ENCODE measurements at regions not wholly inside any gene's neighbourhood (a gene's known extent, or its start where the extent isn't known, plus 50 kb on each side); places are given as distances from the start of the nearest gene placed in this dataset.

DNA sequence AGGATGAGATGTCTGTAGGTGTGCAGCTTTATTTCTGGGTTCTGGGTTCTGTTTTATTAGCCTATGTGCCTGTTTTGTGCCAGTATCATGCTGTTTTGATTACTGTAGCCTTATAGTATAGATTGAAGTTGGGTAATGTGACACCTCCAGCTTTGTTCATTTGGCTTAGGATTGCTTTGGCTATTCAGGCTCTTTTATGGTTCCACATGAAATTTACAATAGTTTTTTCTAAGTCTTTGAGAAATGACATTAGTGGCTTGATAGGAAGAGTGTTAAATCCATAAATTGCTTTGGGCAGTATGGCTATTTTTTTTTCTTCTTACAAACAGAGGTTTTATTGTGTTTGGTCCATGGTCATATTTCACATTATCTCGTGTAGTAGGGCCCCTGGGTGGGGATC, 285.8 kb upstream of the GADL1 start:
- TF ChIP-seq, protein P1, sequence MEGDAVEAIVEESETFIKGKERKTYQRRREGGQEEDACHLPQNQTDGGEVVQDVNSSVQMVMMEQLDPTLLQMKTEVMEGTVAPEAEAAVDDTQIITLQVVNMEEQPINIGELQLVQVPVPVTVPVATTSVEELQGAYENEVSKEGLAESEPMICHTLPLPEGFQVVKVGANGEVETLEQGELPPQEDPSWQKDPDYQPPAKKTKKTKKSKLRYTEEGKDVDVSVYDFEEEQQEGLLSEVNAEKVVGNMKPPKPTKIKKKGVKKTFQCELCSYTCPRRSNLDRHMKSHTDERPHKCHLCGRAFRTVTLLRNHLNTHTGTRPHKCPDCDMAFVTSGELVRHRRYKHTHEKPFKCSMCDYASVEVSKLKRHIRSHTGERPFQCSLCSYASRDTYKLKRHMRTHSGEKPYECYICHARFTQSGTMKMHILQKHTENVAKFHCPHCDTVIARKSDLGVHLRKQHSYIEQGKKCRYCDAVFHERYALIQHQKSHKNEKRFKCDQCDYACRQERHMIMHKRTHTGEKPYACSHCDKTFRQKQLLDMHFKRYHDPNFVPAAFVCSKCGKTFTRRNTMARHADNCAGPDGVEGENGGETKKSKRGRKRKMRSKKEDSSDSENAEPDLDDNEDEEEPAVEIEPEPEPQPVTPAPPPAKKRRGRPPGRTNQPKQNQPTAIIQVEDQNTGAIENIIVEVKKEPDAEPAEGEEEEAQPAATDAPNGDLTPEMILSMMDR (IDR thresholded peaks at IDR 0.05; ENCODE audit: low read length), result no peak
- no peak for TF ChIP-seq EZH2 (IDR thresholded peaks at IDR 0.05; ENCODE audit: borderline replicate concordance, low read length)
